Muscle layer of duodenum (tissue), 2 donors: ENCODE measurements at regions not wholly inside any gene's neighbourhood (a gene's known extent, or its start where the extent isn't known, plus 50 kb on each side); places are given as distances from the start of the nearest gene placed in this dataset.

ENCODE experiments used
- H3K27ac ChIP-seq: one replicate; pipeline ENCODE4 v1.7.0; 2013; ENCODE audit warnings: mild to moderate bottlenecking, low read length
- H3K27me3 ChIP-seq: one replicate; pipeline ENCODE4 v1.7.0; 2013; ENCODE audit warnings: low read depth, mild to moderate bottlenecking, control low read depth, low read length
- H3K36me3 ChIP-seq, 2 donors: one replicate each; pipeline ENCODE4 v1.7.0; 2013; ENCODE audit warnings: low read length in 2 of 2, control low read depth in 1 of 2, mild to moderate bottlenecking in 1 of 2; ENCODE audit not compliant: insufficient read depth in 2 of 2, control insufficient read depth in 1 of 2
- H3K4me1 ChIP-seq, 2 donors: one replicate each; pipeline ENCODE4 v1.7.0; 2013; ENCODE audit warnings: low read length in 2 of 2, mild to moderate bottlenecking in 2 of 2, control low read depth in 1 of 2, moderate library complexity in 1 of 2; ENCODE audit not compliant: insufficient read depth in 2 of 2, control insufficient read depth in 1 of 2
- H3K4me3 ChIP-seq, 2 donors: one replicate each; pipeline ENCODE4 v1.7.0; 2013; ENCODE audit warnings: low read length in 2 of 2, low read depth in 1 of 2, mild to moderate bottlenecking in 1 of 2
- H3K9me3 ChIP-seq, 2 donors: one replicate each; pipeline ENCODE4 v1.7.0; 2013; ENCODE audit warnings: low read length in 2 of 2, control low read depth in 1 of 2, mild to moderate bottlenecking in 1 of 2; ENCODE audit not compliant: control insufficient read depth in 1 of 2
- donor health status: healthy.

DNA sequence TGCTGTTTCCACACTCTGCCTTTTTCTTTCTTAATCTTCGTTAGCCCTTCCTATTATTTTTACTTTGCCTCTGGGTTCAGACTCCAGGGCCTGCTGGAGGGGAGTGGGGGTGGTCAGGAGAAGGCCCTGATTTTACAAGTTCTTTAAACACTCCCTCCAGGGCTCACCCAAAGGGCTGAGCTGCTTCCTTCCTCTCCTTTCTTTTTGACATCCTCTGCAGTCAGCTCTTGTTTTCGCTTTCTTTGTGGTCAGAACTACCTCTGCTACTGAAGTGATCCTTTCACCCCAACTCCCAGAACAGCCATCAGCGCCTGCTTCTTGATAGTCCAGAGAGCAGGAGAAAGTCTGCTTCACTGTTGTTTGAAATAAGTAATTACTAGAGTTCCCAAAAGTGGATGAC, 925.7 kb downstream of the EPHA4 start:
- Histone ChIP-seq H3K4me3 (no peak overlapping the region), H3K27ac (no peak overlapping the region), H3K36me3 (no peaks in the 10 kb centered on the region), H3K27me3 (no peaks in the 10 kb centered on the region), H3K9me3 (no peaks in the 10 kb centered on the region), H3K4me1 (no peaks in the 10 kb centered on the region)

DNA sequence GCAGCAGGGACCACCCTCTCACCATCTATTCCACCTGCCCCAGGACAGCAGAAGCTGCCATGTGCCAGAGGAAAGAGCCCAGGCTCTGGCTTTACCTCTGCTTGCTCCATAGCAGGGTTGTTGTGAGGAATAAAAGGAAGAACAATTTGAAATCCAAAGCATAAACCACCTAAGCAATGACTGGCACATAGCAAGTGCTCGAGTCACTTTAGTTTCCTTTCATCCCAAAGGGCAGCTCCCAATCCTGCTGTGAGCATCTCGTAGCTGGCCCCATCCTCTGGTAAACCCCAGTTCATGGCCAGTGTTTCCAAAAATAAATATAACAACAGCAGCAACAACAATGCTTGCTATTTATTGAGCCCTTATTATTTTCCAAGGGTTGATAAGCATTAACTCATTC, 923.5 kb downstream of the EPHA4 start:
- H3K36me3 ChIP-seq, result no peaks in the 10 kb centered on the region
- no peaks in the 10 kb centered on the region for H3K27me3 ChIP-seq
- H3K9me3 ChIP-seq, result no peaks in the 10 kb centered on the region
- no peak overlapping the region for H3K4me3 ChIP-seq
- no peaks in the 10 kb centered on the region for H3K4me1 ChIP-seq
- no peak overlapping the region for H3K27ac ChIP-seq

DNA sequence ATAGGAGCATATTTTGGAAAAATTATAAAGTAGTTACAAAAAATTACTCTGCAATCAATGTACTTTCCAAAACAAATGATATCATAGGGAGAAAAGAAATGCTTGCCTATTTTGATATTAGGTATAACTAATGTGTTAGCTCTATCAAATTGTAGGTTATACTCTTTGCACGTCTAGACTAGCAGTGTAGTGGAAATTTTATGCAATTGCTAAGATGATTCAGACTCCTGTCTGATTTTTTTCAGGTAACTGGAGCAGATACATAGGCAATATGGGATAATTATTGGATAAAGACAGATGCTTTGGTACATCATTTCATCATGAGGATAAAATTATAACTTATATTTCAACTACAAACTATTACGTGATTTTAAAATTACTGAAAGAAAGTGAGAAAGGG, 918.3 kb downstream of the EPHA4 start:
- H3K36me3 ChIP-seq, result no peaks in the 10 kb centered on the region

DNA sequence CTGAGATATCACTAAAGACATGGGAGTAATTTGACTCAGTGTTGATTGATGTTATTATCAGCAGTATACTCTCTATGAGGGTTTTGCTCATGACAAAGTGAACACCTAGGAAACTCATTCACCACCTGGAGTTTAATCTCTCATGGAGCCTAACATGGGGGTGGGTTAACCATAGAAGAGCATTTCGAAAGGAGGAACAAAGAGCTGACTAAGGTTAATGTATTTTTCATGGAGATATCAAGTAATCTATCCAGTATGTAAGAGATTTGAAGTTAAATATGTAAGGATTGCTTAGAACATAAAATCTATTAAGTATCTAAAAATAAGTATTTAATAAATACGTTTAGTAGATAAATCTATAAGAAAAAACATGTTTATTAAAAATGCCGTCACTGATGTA, 917.8 kb downstream of the EPHA4 start:
- no peaks in the 10 kb centered on the region for H3K4me1 ChIP-seq
- H3K27me3 ChIP-seq, result no peaks in the 10 kb centered on the region
- no peak overlapping the region for H3K27ac ChIP-seq
- no peaks in the 10 kb centered on the region for H3K9me3 ChIP-seq
- no peak overlapping the region for H3K4me3 ChIP-seq
- H3K36me3 ChIP-seq, result no peaks in the 10 kb centered on the region

More for the DNA sequence above, 918.3 kb downstream of the EPHA4 start:
- Histone ChIP-seq H3K4me3 (no peak overlapping the region), H3K27me3 (no peaks in the 10 kb centered on the region), H3K9me3 (no peaks in the 10 kb centered on the region), H3K4me1 (no peaks in the 10 kb centered on the region), H3K27ac (no peak overlapping the region)

DNA sequence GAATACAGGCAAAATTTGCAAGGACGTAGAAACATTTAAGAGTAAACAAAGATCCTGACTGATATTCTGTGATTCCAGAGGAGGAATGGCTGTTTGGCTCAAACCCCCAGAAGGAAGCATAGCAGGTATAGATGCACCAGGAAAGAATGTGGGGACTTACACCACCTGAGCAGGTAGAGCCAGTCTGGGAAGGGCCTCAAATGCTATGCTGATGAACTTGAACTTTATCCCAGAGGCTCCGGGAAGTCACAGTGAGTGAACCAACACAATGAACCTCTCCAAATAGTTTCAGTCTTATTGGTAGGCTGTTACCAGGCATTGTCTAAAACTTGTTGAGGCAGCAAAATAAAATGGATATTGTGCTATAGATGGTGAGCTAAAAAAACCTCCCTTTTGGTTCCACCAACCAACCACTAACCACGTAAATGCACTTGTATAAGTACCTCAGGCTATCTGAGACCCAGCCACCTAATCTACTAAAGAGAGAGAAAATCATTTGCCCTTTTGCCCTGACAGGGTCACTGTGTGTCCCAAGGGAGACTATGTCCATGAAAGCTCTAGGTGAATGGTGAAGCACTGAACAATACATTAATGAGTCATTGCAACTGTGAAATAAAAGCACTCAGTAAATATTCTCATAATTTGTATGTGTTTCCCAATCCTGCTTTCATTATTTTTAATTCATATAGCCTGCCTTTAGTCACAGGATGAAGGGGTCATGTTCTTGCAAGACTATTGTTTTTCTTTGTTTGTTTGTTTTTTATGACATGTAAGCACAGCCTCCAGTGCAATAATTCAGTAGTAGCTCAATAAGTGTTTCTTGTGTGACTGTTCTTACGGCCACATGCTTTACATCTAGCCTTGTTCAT, 911.6 kb downstream of the EPHA4 start:
- Histone ChIP-seq H3K27ac (no peak overlapping the region), H3K4me3 (no peak overlapping the region), H3K4me1 (no peaks in the 10 kb centered on the region), H3K9me3 (no peaks in the 10 kb centered on the region), H3K27me3 (no peaks in the 10 kb centered on the region), H3K36me3 (no peaks in the 10 kb centered on the region)

DNA sequence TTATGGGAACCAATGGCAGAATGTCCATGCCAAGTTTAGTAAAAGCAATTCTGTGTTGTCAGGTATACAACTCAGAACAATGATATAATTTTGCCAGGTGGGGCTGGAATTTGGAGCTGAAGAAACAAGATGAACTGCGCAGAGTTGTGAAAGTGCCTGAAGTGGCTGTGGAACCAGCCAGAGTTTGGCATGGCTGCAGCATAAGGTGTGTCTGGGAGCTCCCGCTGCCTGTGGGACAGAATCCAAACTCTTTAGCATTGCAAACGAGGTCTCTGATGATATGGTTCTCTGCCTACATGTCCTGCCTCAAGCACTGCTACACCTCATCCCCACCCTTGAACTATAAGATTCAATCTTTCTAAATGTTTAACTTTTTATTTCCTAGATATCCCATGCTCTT, 909.7 kb downstream of the EPHA4 start:
- H3K27me3 ChIP-seq, result no peaks in the 10 kb centered on the region
- H3K9me3 ChIP-seq, result no peaks in the 10 kb centered on the region
- H3K36me3 ChIP-seq, result no peaks in the 10 kb centered on the region
- no peaks in the 10 kb centered on the region for H3K4me1 ChIP-seq
- H3K27ac ChIP-seq, result no peak overlapping the region
- no peak overlapping the region for H3K4me3 ChIP-seq

DNA sequence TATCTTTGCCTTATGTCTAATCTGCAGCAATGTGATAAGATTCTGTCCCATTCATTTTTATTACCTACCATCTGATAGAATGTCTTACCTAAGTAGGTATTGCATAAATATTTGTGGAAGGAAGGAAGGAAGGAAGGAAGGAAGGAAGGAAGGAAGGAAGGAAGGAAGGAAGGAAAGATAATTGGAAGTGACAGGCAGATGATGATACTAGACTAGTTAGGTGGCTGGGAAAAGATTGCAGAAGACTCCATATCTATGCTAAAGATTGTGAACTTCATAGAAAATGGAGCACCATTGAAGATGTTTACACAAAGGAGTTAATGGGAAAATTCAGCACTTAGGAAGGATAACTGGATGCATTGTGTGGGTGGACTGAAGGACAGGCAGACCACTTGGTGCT, 909.0 kb downstream of the EPHA4 start:
- Histone ChIP-seq H3K4me1 (no peaks in the 10 kb centered on the region), H3K27ac (no peak overlapping the region), H3K27me3 (no peaks in the 10 kb centered on the region), H3K9me3 (no peaks in the 10 kb centered on the region), H3K36me3 (no peaks in the 10 kb centered on the region), H3K4me3 (no peak overlapping the region)

DNA sequence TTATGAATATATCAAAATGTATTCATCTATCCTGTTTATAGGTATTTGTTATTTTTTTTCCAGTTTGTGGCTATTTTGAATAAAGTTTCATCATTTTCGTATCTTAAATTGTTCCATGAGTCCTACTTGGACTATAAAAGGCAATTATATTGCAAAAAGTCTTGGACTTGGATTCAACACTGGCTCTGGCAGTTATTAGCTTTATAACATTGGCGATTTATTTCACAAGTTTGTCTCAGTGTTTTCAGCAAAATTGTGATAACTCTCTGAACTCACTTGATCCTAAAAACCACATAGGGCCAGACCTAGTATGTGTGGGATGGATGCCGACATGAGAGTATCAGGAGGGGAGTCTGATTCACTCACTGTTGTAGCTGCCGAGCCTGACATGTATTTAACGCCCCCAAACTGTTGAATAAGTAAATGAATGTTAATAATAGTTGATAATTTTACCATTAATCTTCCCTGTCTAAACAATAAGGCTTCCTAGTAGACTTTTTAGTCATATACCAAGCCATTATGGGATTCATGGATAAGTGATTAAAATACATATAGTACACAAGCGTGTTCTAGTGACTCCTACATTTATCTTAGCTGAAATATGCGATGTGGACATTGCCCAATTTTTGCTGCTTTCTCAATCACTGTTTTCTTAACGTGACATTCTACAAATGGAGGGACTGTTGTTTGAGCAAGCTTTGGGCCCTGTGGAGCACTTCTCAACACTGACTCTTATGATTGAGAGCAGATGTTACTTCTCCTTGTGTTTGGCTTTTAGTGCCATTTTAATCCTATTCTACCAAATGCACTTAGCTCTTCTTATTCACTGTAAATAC, 907.6 kb downstream of the EPHA4 start:
- Histone ChIP-seq H3K4me3 (no peak overlapping the region), H3K36me3 (no peaks in the 10 kb centered on the region), H3K27me3 (no peaks in the 10 kb centered on the region), H3K9me3 (no peaks in the 10 kb centered on the region), H3K27ac (no peak overlapping the region), H3K4me1 (no peaks in the 10 kb centered on the region)

DNA sequence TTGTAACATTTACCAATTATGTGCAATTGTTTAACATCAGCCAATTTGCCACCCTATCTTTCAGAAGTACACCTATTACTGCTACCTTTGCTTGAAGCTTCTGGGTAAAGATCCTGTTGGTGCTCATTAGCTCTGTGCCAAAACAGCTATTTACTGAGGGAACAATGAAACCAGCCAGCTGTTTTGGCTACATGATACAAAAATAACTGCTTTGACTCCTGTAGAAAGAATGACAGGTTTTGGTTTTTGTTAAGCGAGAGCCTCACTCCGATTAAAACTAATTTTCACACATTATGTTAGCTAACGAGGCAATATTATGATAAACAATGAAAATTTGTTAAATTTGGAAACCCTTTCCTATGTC, 907.0 kb downstream of the EPHA4 start:
- H3K4me1 ChIP-seq, result no peaks in the 10 kb centered on the region
- H3K36me3 ChIP-seq, result no peaks in the 10 kb centered on the region
- H3K27ac ChIP-seq, result no peak overlapping the region
- no peak overlapping the region for H3K4me3 ChIP-seq
- H3K27me3 ChIP-seq, result no peaks in the 10 kb centered on the region
- no peaks in the 10 kb centered on the region for H3K9me3 ChIP-seq

DNA sequence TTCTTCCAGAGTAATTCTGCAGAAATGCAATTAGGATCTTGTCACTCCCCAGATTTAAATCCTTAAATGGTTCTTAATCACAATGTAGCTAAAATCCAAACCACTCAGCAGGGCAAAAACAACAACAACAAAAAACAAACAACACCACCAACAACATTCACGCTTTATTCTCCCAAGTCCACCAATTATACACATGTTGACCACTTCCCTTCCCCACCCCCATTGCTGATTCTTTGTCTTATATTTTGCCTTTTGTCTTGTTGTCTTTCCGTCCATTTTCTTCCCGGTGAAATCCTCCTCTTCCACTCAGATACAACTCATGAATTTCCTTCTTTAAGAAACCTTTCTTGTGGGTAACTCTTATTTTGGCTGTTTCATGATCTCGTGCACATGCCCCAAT, 902.8 kb downstream of the EPHA4 start:
- no peaks in the 10 kb centered on the region for H3K9me3 ChIP-seq
- no peaks in the 10 kb centered on the region for H3K27me3 ChIP-seq
- H3K4me3 ChIP-seq, result no peak overlapping the region

DNA sequence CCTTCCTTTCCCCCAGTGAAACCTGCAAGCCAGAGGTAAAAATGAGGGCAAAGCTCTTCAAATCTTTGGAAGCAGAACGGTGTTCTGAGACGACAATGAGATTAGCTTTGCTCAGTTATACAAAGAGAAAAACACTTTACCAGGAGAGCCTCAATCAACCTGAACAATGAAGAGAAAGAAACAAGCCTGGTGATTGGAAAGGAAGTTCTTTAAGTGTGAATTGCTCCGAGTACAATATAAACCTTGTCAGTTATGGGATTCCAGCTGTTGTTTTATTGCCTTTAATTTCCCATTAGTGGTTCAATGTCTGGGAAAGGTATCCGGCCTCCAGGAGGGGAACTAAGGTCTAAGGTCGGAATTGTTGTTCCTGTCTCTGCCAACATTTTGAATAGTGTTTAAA, 901.6 kb downstream of the EPHA4 start:
- H3K27me3 ChIP-seq, result no peaks in the 10 kb centered on the region
- H3K4me3 ChIP-seq, result no peak overlapping the region
- H3K36me3 ChIP-seq, result no peaks in the 10 kb centered on the region
- H3K4me1 ChIP-seq, result no peaks in the 10 kb centered on the region
- H3K9me3 ChIP-seq, result no peaks in the 10 kb centered on the region
- no peak overlapping the region for H3K27ac ChIP-seq

More for the DNA sequence above, 902.8 kb downstream of the EPHA4 start:
- H3K36me3 ChIP-seq, result no peaks in the 10 kb centered on the region
- no peak overlapping the region for H3K27ac ChIP-seq
- H3K4me1 ChIP-seq, result no peaks in the 10 kb centered on the region
